Epidermal melanocyte (primary cell): ENCODE measurements at regions not wholly inside any gene's neighbourhood (a gene's known extent, or its start where the extent isn't known, plus 50 kb on each side); places are given as distances from the start of the nearest gene placed in this dataset.

Source experiments
- DNase-seq: peaks from one replicate; pipeline ENCODE4 v3.0.0; 2011; ENCODE audit warnings: low spot score; ENCODE audit not compliant: insufficient read length

GRCh38 chr3:14307656-14308302 lies 94.6 kb upstream of the SLC6A6 start:
- DNase-seq: no peak

DNA sequence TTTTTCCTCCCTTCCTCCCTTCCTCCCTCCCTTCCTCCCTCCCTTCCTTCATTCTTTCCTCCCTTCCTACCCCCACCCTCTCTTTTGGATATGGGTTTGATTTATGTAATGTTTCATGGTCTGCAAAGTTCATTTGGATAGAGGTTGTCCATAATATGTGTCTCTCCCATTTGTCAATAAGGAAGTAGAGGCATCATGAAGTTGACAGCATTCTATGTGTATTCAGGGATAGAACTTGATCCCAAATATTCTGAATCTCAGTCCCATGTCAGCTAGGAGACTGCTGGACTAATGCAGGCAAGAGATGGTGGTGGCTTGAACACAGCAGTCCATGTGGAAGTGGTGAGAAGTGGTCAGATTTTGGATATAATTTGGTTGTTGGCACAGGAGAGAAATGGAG lies 90.7 kb upstream of the SLC6A6 start:
- DNase-seq: no peak

DNA sequence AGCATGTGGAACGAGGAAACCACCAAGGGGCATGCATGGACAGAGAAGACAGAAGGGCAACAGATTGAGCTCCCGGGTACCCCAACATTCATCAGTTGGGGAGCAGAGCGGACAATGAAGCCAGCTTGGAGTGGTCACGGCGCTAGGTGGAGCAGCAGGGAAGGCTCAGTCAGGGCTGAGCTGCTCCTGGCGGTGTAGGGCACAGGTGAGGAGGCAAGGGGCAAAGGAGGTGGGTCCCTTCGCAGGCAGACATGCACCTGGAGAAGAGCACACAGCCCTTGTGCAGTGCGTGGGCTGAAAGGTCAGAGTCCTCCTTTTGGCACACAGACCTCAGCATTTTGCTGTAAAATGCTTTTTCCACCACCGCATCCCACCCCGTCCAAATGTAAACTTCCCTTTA lies 90.0 kb upstream of the SLC6A6 start:
- no peak for DNase-seq

DNA sequence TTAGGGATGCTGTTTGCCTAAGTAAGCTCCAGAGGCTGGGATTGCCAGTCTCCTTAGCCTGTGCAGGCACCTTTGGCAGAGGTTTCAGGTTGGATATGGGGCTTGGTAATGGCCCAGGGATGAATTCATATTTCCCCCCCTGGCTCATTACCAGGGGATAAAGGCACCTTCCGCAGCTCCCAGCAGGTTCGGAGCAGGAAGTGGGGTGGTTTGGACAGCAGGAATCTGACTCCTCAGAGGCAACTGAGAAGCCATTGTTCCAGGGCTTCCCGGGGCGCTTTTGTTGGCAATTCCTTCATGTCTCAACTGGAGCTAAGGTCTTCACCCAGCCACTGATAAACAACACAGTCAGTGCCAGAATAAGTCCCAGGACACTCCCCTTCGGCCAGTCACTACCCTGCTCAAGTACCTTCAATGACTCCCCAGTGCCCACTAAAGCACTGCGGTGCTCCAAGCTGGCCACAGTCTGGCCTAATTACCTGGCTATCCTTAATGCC lies 85.3 kb upstream of the SLC6A6 start:
- DNase-seq: no peak

- no peak for DNase-seq
Measured at GRCh38 chr3:14318646-14319045, 83.8 kb upstream of the SLC6A6 start.

DNA sequence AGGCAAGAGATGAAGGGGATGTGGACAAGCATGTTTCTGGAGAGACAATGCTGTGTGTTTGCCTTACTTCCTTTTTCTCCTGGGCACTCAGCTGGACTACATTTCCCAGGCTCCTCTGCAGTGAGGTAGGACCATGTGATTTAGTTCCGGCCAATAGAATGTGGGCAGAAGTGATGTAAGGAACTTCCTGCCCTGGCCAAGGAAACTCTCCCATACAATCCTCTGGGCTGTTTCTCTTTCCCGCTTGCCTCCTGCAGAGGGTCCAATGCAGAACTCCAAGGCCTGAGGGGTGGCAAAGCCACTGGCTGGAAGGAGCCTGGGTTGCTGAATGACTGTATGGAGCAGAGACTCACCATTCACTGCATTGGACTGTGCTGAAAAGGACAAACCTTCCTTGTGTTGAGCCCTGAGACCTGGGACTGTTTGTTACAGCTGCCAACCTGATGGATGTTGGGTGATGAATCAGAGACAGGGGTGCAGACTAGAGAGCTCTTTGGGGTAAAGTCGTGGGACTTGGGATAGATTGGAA lies 82.7 kb upstream of the SLC6A6 start:
- DNase-seq: no peak

DNA sequence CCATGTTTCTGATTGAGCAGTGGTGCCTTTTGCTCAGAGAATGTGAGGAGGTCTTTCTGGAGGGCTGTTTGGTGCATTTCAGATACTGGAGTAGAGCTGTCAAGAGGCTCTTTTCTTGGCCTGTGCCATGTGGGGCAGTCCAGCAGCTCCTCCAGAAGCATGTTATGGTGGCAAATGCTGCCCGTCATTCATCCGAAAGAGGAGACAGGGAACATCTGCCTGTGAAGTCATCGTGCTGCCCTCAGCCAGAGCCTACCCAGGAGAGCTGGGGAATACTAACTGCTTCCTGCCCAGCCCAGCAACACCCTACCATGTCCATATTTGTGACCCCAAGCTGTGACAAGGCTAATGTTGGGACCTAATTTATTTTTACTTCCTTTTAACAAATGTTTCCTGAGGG lies 82.2 kb upstream of the SLC6A6 start:
- no peak for DNase-seq

DNA sequence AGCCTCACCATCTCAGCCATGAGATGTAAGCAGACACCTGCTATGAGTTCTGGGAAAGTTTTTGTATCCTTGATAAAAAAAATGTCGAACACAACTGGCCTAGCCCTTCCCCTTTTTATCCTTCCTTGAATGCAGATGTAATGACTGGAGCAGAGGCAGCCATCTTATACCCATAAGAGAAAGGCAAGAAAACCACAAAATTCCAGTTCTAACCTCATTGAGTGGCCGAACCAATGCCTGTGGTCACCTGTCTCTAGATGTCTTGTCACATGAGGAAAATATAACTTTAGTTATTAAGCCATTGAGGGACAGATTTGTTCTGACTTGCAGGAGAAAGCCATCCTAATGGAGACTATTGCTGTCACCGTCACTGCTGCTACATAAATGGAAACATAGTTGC lies 80.4 kb upstream of the SLC6A6 start:
- no peak for DNase-seq

DNA sequence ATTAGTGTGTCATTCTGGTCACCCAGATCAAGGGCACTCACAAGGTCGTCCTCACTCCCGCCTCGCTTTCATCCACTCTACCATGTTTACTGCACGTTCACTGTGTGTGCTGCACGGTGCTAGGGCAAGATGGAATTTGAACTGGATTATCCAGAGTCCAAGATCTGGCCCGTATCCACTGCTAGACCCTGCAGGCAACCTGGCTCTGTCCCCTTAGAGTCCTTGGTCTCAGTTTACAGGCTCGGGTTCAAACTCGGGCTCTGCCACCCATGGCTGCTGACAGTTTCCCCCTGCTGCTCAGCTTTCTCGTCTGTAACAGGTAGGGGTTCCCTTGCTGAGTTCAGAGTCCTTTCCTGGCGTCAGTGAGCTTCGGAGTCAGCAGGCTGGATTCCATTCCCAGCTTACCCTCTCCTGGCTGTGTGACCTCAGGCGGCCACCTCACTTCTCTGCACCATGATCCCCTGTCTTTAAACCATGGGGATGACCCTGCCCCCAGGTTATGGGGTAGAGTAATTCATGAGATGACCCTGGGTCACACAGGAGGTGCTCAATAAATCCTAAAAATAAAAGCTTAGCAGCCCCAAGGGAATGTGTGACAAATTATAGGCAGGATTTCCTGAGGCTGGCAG lies 79.6 kb upstream of the SLC6A6 start:
- DNase-seq: no peak

GRCh38 chr3:14323401-14324223 lies 78.8 kb upstream of the SLC6A6 start:
- no peak for DNase-seq

DNA sequence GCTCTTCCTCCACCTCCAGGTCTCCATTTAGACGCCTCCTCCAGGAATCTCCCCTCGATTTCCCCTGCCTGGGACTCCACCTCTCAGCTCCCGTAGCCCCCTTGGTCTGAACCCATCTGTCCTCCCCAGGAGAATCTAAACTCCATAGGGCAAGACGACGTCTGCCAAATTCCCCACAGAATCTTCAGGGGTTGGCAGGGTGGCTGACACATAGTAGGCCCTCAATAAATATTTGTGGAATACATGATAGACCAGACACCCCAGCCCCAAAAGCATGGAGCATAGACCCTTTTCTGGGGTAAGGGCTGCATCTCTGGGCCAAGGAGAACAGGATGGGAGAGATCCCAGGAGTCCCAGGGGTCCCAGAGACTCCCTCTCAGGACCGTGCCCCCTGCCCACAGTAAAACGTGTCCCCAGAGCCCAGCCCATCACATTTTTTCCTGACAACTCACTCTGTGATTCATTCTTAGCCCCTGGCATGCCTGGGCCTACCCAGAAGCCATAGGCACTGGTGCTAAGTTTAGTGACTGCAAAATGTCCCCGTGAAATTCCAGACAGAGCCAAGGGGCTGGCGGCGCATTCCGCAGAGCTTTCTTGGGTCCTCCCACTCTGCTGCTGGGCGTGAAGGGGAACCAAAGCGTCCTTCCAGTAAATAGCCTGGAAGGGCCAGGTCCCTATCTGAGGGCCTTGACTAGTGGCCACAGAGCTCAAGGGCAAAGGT lies 78.0 kb upstream of the SLC6A6 start:
- DNase-seq: no peak

DNA sequence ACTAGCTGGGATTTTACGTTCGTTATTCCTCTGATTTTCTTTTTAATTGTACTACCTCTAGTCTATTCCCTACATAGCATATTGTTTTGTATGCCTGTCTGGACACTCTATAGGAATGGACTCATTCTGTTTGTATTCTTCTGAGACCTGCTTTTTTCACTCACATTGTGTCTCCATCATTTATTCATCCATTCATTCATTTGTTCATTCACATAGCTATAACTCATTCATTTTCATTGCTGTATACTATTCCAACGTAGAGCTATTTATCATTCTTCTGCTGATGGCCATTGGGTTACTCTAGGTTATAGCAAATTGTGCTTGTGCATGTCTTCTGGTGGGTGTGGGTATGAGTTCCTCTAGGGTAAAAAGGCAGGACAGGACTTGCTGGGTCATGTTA lies 74.0 kb upstream of the SLC6A6 start:
- DNase-seq: no peak

DNA sequence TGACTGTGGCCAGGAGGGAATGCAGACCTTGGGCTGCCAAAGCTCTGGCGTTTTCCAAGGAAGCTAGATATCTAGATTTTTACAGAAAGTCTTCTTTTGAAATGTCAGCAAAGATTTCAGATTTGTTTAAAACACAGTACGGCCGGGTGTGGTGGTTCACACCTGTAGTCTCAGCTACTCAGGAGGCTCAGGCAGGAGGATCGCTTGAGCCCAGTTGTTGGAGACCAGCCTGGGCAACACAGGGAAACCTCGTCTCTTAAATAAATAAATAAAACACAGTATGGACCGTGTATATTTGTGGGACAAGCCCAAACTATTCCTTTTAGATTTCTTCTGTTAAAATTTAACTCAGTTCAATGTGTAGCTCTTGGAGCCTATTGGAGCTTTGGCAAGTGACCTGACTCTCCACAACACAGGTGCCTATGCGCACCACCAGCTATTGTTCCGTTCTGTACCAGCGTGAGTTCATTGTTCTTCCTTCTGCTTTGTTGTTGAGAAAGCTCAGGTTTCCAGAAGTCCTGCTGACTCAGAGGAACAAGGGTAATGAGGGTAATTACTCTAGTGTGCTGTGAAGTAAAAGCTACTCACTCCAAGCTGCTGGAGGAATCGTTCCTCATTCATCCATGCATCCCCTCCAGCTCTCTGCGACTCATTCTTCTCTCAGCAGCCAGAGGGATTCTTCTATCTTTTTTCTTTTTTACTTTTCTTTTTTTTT lies 73.1 kb upstream of the SLC6A6 start:
- no peak for DNase-seq

- DNase-seq: no peak
Measured at GRCh38 chr3:14329842-14330241, 72.6 kb upstream of the SLC6A6 start.

GRCh38 chr3:14330508-14330907 lies 71.9 kb upstream of the SLC6A6 start:
- DNase-seq: no peak

DNA sequence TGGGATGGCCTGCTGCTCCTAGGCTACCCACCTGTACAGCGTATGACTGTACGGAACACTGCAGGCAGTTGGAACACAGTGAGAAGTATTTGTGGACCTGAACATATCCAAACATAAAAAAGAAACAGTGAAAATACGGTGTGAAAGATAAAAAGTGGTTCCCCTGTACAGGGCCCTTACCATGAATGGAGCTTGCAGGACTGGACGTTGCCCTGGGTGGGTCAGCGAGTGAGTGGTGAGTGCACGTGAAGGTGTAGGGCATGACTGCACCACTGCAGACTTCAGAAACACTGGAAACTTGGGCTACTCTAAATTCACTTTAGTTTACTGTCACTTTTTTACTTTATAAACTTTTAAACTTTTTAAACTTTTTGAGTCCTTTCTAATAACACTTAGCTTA lies 71.2 kb upstream of the SLC6A6 start:
- no peak for DNase-seq

- no peak for DNase-seq
Measured at GRCh38 chr3:14332392-14332791, 70.0 kb upstream of the SLC6A6 start.

DNA sequence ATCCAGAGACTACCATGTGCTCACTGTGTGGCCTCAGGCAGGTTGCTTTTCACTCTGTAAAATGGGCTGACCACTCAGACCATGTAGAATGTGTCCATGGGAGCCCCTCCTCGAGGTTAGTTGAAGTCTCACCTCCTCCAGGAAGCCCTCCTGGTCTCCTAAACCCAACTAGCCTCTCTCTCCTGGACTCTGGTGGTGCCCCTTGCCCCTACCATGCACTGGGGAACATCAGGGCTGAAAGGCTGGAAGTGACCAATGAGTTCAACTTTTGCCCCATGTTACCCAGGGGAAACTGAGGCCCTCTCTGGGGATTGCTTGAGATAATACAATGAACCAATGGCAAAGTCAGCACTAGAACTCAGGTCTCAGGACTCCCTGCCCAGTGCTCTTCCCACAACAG lies 69.2 kb upstream of the SLC6A6 start:
- DNase-seq: no peak

- DNase-seq: no peak
Measured at GRCh38 chr3:14333621-14334020, 68.8 kb upstream of the SLC6A6 start.

DNA sequence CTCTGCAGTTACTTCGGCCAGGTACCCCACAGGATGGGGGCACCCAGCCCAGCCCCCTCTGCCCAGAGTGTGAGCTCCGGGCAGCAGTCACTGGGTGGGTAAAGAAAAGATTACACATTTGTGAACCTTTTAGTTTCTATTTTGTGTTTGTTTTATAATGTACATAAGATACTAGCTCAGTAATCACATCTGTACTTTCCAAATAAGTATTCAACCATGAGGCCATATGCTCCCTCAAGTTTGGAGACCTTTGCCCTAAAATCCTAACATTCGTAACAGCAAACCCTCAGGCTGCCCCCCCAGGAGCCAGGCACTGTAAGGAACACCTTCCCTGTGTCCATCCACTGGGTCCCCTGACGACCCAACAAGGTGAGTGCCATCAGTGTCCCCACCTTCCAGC lies 68.3 kb upstream of the SLC6A6 start:
- no peak for DNase-seq

GRCh38 chr3:14334936-14335335 lies 67.5 kb upstream of the SLC6A6 start:
- no peak for DNase-seq
